Esophagus squamous epithelium (tissue), 4 donors: ENCODE measurements at regions not wholly inside any gene's neighbourhood (a gene's known extent, or its start where the extent isn't known, plus 50 kb on each side); places are given as distances from the start of the nearest gene placed in this dataset.

Experiments
- CTCF ChIP-seq, 6 experiments: fragments of 450-650 bp in 4 of 6; fragments of 200-600 bp in 2 of 6; sonication (generic) in 2 of 6; IDR thresholded peaks; one replicate each; pipeline ENCODE4 v1.5.1; 2016 to 2019; ENCODE audit warnings: antibody characterized with exemption in 6 of 6, mild to moderate bottlenecking in 4 of 6, moderate library complexity in 4 of 6
- POLR2A ChIP-seq, 4 donors: fragments of 450-650 bp; IDR thresholded peaks; one replicate each; pipeline ENCODE4 v1.6.1; 2017; ENCODE audit warnings: antibody characterized with exemption in 4 of 4, mild to moderate bottlenecking in 4 of 4, moderate library complexity in 3 of 4

- TF ChIP-seq CTCF (IDR thresholded peaks at IDR 0.05) (no peak), POLR2A (IDR thresholded peaks at IDR 0.05) (no peak)
Observed at GRCh38 chr2:146850746-146851145, 994.1 kb upstream of the ACVR2A start.
